NCI-H446 treated with DMSO at 0.1 percent for 48 hours (cell line): ENCODE measurements at regions not wholly inside any gene's neighbourhood (a gene's known extent, or its start where the extent isn't known, plus 50 kb on each side); places are given as distances from the start of the nearest gene placed in this dataset.

Experiments
- DNase-seq: peaks from one replicate; lab custom pipeline; 2025; lab: John Stamatoyannopoulos, UW

DNA sequence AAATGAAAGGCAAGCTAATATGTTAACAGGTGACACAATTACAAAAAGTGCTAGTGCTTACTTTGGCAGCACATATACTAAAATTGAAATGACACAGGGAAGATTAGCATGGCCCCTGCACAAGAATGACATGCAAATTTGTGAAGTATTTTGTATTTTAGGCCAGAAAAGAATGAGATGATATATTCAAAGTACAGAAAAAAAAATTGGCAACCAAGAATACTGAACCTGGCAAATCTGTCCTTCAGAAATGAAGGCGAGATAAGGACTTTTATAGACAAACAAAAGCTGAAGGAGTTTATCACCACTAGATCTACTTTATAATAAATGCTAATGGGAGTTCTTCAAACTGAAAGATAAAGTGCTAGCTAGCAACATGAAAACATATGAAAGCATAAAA, 350.0 kb upstream of the POU3F1 start:
- no peak for DNase-seq

DNA sequence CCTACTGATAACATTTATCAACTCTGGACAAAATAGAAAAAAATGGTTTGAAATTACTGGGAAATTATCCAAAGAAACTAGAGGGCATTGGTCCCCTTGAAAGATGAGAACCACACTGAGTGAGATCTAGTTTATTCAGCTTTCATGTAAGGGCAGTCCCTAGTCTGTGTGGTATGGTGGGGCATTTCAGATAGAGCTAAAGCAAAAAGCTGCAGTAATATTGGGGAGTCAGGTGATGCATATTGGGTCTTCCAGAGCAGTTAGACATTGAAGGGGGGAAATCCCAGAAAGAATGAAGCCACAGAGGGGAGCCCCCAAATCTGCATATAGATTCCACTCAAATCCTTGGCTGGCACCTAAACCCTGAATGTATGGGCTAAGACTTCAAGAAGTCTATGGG, 347.7 kb upstream of the POU3F1 start:
- DNase-seq, result no peak

DNA sequence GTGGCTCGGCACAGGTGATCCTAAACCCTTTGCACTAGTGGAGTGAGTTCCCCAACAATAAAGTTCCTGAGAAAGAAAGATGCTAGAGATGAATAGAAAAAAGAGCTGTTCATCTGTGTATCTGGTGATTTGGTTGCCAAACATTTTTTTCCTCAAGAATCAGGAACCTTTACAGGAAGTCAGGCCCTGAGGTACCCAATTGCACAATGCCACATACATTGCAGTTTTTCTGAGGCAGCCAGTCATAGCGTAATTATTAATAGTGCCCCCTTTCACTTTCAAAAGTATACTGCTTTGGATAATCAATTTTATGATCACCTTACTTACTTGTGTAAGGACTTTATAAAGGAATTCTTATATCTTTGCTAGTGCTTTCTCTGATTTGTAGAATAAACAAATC, 346.3 kb upstream of the POU3F1 start:
- DNase-seq, result no peak

DNA sequence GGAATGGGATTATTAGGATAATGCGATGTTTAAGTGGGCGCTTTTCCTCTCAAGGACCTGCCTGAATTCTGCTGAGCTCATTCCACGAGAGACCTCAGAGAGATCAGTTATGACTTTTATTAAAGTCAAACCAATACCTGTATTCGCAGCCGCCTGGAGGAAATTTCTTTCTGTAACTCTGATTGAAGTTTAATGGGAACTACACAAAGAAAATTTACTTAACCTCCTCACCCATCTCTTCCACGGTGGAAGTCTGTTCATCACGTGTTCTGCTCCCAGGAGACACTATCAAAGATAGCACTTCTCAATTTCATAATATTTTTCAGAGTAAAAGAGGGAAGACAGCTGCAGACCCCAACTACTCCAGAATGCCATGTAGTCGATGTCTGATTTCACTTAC, 334.7 kb upstream of the POU3F1 start:
- no peak for DNase-seq

DNA sequence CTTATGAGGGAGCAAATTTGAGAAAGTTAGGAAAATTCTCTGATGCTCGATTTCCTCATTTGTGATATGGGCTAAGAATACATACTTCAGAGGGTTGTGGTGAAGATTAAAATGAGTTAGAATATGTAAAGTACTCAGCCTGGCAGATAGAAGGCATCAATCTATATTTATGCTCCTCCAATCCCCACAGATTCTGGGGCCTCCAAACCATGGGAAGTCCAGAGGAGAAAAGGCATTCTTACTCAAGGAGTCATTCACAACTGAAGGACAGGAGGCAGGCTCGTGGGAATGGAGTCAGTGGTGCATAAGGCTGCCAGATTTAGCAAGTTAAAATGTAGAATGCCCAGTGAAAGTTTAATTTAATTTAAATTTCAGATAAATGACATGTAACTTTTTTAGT, 330.0 kb upstream of the POU3F1 start:
- DNase-seq, result no peak

DNA sequence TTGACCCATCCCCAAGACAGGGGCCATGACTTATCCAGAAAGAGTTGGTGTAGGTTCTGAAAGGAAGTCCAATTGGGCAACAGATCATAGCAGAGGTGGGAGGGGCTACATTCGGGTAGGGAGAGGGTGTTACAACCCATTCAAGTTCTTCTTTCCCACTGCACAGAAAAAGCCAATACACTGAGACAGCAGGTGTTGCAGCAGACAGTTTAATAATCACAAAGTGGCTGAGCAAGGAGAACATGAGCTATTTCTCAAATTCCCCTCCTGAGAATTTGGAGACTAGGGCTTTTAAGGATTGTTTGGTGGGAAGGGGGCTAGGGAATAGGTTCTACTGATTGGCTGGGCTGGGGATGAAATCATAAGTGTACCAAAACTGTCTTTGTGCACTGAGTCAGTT, 328.4 kb upstream of the POU3F1 start:
- no peak for DNase-seq

DNA sequence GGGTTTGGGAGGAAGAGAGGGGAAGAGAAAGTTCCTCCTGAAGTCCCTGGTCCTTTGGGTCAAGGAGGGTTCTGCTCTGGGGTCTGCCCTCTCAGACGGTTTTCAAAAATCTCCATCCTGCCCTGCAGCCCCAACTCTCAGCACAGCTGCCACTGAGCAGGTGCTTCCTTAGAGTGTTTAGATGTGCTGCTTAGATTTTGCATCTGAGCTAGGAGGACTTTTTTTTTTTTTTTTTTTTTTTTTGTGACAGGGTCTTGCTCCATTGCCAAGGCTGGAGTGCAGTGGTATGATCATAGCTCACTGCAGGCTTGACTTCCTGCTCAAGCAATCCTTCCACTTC, 324.9 kb upstream of the POU3F1 start:
- DNase-seq, result no peak

DNA sequence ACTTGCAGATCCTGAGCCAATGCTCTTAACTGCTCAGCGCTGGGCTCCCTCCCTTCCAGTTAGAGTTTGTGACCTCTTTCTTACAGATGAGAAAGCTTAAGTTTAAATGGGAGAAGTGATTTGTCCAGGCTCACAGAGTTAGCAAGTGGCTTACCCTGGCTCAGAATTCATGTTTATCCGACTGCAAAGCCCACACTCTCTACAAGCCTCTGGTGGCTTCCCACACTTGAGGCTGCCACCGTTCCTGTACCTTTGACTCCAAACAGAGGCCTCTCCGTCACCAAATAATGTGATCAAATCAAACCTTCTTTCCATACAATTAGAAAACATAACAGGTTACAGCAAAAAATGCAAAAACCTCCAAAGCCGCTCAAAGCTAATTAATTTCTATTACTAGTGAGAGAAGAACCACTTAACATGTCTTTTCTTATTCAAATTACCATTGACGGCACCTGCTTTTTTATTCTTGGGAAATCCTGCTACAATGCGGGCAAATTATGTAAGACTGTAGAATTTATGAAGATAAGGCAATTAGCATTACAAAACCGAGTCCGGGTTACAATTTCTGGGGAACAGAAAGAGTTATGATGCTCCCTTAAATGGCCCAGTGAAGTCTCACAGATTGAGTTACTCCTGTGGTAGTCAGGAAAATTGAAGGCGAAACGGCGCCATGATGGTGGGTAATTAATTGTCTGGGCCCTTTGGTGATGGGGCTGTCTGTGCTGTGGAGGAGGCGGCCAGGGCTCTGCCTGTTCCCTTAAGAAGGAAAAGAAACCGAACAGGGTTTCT, 324.3 kb upstream of the POU3F1 start:
- no peak for DNase-seq

DNA sequence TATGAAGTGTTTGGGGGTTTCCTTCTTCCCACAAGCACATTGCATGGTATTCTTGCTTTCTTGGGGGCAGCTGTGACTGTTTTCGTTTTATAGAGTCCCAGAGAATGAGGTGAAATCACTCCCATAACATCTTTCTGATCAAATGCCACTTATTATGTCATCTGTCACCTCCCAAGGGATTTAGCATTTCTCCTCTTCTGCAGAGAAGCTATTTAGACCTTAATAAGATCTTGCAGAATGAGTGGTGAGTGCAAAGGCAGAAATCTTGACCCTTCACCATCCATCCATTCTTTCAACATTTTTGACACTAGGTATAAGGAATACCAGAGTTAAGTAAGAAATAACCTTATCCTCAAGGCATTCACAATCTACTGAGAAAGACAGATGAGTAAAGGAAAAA, 318.6 kb upstream of the POU3F1 start:
- no peak for DNase-seq

DNA sequence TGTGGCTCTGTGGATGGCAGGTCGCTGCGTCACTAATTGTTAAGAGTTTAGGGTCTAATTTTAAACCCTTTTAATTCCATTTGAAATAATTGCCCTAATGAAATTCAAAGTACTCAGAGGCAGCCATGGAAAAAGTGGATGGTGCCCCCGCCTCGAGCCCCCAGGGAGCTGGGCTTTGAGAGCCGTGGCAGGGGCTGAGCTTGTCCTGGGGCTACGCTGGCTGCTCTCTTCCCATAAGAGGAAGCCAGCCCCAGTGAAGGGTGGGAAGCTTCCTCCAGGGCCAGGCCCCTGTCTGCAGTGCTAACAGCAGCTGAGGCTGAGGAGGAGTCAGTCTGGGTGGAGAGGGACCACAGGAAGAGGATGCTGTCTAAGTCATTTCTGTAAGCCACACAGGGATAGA, 315.0 kb upstream of the POU3F1 start:
- DNase-seq, result no peak

DNA sequence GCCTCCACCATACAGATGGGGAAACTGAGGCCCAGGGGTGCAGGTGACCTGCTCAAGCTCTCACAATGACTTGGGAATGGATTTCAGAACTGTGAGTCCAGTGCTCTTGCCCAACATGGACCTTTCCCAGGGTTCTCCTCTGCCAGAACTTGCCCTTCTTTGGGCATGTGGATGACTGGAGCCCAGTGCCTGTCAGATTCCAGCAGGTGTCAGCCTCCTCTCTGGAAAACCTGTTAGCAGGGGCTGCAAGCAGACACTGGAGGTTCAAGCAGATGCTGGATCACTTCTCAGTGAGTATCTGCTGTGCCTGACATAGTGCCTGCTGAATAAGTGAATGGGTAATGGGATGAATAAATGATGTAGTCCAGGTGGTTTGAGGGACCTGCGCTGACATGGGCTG, 314.2 kb upstream of the POU3F1 start:
- no peak for DNase-seq

DNA sequence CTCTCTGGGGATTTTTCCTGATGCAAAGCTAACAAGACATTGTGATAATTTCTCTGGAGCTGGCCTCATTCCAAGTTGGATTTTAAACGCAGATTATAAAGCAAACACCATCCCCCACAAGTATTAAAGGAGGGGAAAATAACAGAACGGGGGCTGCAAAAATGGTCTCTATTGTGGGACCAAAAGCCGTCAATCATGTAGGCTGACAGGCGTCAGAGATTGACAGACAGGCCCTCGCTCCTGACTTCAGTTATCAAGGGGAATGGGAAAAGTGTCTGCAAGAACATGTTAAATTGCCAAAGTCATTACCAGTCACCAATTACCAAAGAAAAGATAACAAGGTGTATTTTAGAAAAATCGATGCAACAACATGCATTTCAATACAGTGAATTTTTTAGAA, 307.4 kb upstream of the POU3F1 start:
- no peak for DNase-seq

DNA sequence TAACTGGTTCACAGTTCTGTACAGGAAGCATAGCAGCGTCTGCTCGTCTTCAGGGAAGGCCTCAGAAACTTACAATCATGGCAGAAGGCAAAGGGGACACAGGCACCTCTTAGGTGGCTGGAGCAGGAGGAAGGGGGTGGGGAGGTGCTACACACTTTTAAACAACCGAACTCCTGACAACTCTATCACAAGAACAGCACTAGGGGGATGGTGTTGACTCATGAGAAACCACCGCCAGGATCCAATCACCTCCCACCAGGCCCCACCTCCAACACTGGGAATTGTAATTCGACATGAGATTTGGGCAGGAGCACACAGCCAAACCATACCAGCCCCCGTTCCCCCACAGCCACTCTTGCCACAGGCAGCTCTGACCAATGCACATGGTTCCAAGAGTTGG, 306.3 kb upstream of the POU3F1 start:
- DNase-seq, result no peak

DNA sequence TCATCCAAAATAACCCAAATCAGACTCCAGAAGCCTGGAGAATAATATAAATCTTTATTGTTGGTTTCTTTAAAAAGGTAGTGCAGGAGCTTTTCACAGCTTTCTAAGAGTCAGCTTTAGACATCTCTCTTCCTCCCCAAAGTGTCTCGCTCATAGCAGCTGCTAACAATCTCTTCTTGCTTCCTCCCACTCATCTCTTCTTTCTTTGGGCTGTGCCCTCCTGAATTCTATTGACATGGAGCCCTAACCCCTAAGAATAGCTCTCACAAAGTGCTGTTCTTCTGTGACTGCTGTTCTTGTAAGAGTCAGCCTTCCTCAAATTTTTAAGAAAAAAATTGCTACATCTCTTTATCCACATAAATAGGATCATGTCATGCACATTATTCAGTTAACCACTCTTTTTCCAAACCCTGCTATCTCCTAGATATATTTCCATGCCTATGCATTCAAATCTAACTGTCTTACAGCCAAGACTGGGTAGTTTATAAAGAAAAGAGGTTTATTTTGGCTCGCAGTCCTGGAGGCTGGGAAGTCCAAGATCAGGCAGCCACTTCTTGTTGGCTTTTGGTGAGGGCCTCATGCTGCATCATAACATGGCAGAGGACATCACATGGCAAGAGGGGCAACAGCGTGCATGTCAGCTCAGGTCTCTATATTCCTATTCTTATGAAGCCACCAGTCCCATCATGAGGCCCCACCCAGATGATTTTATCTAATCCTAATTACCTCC, 301.0 kb upstream of the POU3F1 start:
- DNase-seq, result no peak

DNA sequence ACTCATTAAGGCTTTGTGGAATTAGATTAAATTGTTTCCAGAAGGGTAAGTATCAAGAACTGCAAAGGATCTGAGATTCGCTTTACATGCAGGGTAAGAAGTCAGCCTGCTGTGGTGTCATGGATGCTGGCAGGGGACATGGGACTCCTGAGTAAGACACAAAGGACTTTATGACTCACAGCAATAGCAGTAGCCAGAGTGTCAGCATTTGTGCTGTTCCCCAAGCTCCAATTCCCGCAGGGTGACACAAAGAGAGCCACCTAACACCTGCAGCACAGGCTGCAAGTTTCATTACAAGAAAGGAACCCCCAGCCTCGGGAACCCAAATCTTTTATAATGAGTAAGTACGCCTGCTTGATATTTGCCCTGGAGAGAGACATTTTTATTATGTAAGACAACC, 298.1 kb upstream of the POU3F1 start:
- no peak for DNase-seq

DNA sequence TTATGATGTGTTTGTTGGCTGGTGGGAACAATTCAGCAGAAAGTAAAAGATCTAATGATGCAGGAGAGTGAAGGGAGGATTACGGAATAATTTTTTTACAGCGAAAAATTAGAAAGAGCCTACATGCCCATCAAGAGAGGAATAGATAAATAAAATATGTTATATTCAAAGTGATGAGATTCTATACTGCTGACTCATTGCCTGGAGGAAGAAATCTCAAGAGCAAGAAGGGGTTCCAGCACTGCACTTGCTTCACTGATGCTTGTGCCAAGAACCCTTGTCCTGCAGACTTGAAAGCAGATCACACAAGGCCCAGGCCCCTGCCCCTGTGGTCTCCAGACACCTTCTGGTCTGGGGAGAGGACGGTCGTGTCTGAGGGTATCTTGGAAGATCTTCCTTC, 295.1 kb upstream of the POU3F1 start:
- DNase-seq, result no peak

DNA sequence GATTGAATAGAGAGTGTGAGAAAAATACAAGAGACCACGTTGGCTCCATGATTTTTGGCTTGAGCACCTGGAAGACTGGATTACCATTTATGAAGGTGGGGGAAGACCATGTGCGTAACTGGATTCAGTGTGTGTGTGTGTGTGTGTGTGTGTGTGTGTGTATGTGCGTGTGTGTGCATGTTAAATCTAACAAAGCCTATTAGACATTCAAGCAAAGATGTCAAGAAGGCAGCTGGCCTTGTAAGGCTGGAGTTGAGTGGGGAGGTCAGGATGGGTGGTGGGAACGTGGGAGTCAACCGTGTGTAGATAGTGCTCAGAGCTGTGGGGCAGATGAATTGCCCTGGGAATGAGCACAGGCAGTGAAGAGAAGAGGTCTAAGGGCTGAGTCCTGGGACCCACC, 293.8 kb upstream of the POU3F1 start:
- no peak for DNase-seq

DNA sequence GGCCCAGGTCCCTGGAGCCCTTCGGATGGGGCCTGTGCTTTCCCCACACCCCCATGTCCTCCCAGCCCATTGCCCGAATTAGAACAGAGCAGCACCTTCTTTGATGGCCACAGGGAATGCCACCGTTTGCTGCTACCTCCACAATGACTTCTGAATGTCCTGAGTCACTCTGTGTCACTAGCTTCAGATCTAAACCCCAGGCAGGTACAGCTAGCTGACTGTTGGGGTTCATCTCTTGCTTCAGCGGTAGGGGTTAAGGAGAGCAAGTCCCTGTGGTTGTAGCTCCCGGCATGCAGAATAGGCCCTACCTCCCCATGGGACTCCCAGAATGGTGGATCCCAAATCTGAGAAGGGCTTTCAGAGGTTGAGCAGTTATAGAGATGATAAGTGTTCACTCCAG, 291.1 kb upstream of the POU3F1 start:
- no peak for DNase-seq

DNA sequence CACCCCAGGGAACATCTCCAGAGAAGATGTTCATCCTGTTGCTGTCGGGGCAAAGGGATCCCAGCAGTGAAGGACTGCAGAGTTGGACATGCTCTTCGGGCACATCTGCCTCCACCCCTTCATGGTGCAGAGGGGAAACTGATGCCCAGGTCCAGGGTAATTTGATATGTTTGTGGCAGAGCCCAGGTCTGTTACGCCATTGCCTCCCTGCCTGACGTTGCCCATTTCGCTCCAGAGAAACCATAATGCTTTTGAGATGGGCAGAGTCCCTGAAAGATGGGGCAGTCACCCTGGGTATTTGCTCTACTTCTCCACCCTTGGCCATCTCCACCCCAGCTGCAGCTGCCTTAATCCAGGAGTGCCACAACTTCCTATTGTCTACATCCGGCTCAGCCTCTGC, 290.4 kb upstream of the POU3F1 start:
- no peak for DNase-seq

DNA sequence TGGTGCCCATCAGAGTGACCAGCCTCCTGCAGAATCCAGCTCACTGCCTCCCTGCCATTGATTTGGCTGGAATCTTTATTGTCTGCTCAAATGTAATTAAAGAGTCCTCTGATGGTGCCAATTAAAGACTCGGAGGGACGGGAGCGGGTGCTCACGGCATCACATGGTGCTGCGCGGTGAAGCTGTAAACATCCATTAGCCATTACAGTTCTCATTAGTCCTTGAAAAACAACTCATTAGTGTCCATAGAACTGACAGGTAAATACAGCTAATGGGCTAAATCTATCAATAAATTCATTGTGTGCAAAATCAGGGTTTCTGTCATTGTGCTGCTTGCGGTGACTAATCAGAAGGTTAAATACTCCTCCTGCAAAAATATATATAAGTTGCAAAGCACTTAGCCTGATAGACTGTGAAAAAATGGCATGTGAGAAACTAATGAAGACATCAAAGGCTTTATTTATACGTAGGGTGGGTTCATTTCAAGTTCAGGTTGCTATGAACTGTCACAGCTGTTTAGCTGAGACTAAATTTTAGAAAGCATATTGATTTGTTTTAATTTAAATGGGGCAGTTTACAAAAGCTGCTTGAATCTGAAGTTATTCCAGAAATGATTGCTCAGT, 289.8 kb upstream of the POU3F1 start:
- DNase-seq, result no peak

DNA sequence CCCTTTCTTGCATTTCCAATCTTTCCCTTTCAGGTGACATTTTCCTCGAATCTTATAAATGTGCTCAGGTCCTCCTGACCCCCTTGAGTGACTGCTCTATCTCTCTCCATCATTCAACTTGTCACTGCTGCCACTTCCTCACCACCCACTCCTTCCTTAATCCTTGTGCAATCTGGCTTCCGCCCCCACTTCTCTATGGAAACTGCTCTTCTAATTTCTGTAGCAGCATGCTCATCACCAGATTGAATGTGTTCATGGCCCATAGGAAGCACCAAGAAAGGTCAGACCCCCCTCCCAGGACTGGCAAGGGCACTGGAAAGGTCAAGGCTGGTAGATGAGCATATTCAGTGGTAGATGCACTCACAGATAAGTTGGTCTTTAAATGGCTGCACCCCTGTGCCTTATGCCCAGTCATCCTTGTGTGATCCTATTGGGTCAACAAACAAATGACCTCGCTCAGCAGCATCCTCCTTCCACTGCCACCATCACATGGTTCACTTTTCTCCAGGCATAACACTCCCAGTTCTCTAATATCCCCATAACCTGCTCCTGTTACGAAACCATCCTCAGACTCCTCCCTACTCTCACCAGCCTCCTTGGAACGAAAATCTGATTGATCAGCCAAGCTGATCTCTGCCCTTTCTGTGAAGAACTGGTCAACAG, 288.5 kb upstream of the POU3F1 start:
- DNase-seq, result no peak

DNA sequence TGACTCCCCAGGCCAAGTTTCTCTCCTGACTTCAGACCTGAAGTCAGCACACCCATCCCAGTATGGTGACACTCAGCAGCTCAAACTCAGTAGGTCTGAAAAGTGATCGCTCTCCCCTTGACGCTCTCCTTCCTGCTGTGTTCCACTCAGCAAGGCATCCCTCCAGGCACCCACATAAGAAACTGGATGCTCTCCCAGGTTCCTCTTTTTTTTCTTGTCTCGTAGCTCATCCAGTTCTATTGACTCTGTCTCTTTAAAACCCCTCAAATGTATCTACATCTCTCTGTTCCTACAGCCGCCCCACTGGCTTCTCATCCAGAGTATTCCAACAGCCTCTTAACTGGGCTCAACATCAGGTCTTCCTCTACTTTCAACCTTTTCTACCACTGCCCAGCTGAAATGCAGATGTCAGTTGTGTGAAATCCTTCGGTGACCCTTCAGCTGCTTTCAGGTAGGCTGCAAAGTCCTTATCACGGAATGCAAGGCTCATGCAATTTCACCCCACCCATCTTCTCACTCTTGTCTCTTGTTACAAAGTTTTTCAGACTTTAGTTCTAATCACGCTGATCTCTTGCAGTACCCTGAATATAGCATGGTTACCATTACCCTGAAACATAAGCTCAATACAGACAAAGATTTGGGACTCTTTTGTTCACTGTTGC, 286.2 kb upstream of the POU3F1 start:
- no peak for DNase-seq
